ENCODE measurements at regions not wholly inside any gene's neighbourhood (a gene's known extent, or its start where the extent isn't known, plus 50 kb on each side); places are given as distances from the start of the nearest gene placed in this dataset.

GRCh38 chr20:50277460-50278376 lies 87.1 kb downstream of the CEBPB start:
- no TSS peak for BruUV-seq (replicated peaks)
- no peaks in the 10 kb centered on the region for H3K27me3 ChIP-seq (ENCODE audit: low read length)
- no peaks in the 10 kb centered on the region for H3K79me2 ChIP-seq (ENCODE audit: low read length)
- H3K4me2 ChIP-seq (ENCODE audit: low read length): no peak overlapping the region
- DNase-seq (no peak), ATAC-seq (no peak)
- H3K4me1 ChIP-seq (ENCODE audit: insufficient read depth, low read length): no peaks in the 10 kb centered on the region
- POLR2A ChIA-PET (ENCODE audit: unreplicated experiment): no interaction called here
- H3F3A ChIP-seq (ENCODE audit: low read length, unreplicated experiment): no peaks in the 10 kb centered on the region
- no peaks in the 10 kb centered on the region for H3K9me3 ChIP-seq (ENCODE audit: low read length)
- H2AFZ ChIP-seq (ENCODE audit: low read length): no peak overlapping the region
- no peak overlapping the region for H3K9ac ChIP-seq (ENCODE audit: low read length)
- no peak for TF ChIP-seq EZH2phosphoT487 (IDR thresholded peaks at IDR 0.05; ENCODE audit: borderline replicate concordance, low read length)
- no peak for TF ChIP-seq CTCF (conservative IDR thresholded peaks at IDR 0.05; ENCODE audit: low read depth, low read length)
- TF ChIP-seq EZH2 (IDR thresholded peaks at IDR 0.05; ENCODE audit: low read length, unreplicated experiment): no peak
- no peaks in the 10 kb centered on the region for H4K20me1 ChIP-seq (ENCODE audit: low read length)
- H3K27ac ChIP-seq (ENCODE audit: low read length): no peak overlapping the region
- no peaks in the 10 kb centered on the region for H3K9me2 ChIP-seq (replicated peaks; ENCODE audit: low read length)
- H3K36me3 ChIP-seq (ENCODE audit: low read depth, low read length): no peaks in the 10 kb centered on the region
- intact Hi-C loops (cut with micrococcal nuclease): no loop called here
- CTCF ChIA-PET: no interaction called here
- no peak overlapping the region for H3K4me3 ChIP-seq (ENCODE audit: low read length)

GRCh38 chr20:50278377-50278683 lies 87.7 kb downstream of the CEBPB start:
- H3K79me2 ChIP-seq (ENCODE audit: low read length): no peaks in the 10 kb centered on the region
- intact Hi-C loops (cut with micrococcal nuclease): no loop called here
- no peak overlapping the region for H3K27ac ChIP-seq (ENCODE audit: low read length)
- DNase-seq (no peak), ATAC-seq (no peak)
- H3K27me3 ChIP-seq (ENCODE audit: low read length): no peaks in the 10 kb centered on the region
- ChIA-PET POLR2A (ENCODE audit: unreplicated experiment) (no interaction called here), CTCF (no interaction called here)
- no peaks in the 10 kb centered on the region for H3K9me2 ChIP-seq (replicated peaks; ENCODE audit: low read length)
- H3F3A ChIP-seq (ENCODE audit: low read length, unreplicated experiment): no peaks in the 10 kb centered on the region
- no peaks in the 10 kb centered on the region for H3K9me3 ChIP-seq (ENCODE audit: low read length)
- no TSS peak for BruUV-seq (replicated peaks)
- H3K9ac ChIP-seq (ENCODE audit: low read length): no peak overlapping the region
- no peak overlapping the region for H2AFZ ChIP-seq (ENCODE audit: low read length)
- H3K36me3 ChIP-seq (ENCODE audit: low read depth, low read length): no peaks in the 10 kb centered on the region
- no peaks in the 10 kb centered on the region for H4K20me1 ChIP-seq (ENCODE audit: low read length)
- TF ChIP-seq EZH2phosphoT487 (IDR thresholded peaks at IDR 0.05; ENCODE audit: borderline replicate concordance, low read length): no peak
- TF ChIP-seq EZH2 (IDR thresholded peaks at IDR 0.05; ENCODE audit: low read length, unreplicated experiment): no peak
- TF ChIP-seq CTCF (conservative IDR thresholded peaks at IDR 0.05; ENCODE audit: low read depth, low read length): no peak
- H3K4me2 ChIP-seq (ENCODE audit: low read length): no peak overlapping the region
- H3K4me3 ChIP-seq (ENCODE audit: low read length): no peak overlapping the region
- H3K4me1 ChIP-seq (ENCODE audit: insufficient read depth, low read length): no peaks in the 10 kb centered on the region
